Omental fat pad (tissue), 3 donors: ENCODE measurements at regions not wholly inside any gene's neighbourhood (a gene's known extent, or its start where the extent isn't known, plus 50 kb on each side); places are given as distances from the start of the nearest gene placed in this dataset.
"Not testable (repeated sequence)": the region's sequence is repeated elsewhere in the genome, so short reads cannot be mapped to it uniquely, and the experiment has no call there.

ENCODE experiments used
- ATAC-seq: fragments of 150-250 bp; one replicate; pipeline ENCODE4 v1.9.1; 2016; ENCODE audit warnings: mild to moderate bottlenecking, moderate library complexity; ENCODE audit not compliant: low FRiP score
- DNase-seq: peaks from one replicate; pipeline ENCODE4 v3.0.0-alpha.2; 2019; ENCODE audit warnings: low spot score
- CTCF ChIP-seq, 3 donors: fragments of 450-650 bp; IDR thresholded peaks; one replicate each; pipeline ENCODE4 v1.5.1; 2016 to 2017; ENCODE audit warnings: antibody characterized with exemption in 3 of 3, mild to moderate bottlenecking in 3 of 3, moderate library complexity in 2 of 3

GRCh38 chr13:90640976-90641375 is 706.5 kb upstream of the MIR17HG start:
- ATAC-seq, result no peak

GRCh38 chr13:90641884-90642283 is 705.6 kb upstream of the MIR17HG start:
- DNase-seq (no peak), ATAC-seq (no peak)
- no peak for TF ChIP-seq CTCF (IDR thresholded peaks at IDR 0.05)

More at GRCh38 chr13:90640976-90641375, 706.5 kb upstream of the MIR17HG start:
- DNase-seq, result no peak
- TF ChIP-seq CTCF (IDR thresholded peaks at IDR 0.05), result no peak

GRCh38 chr13:90645582-90645981 is 701.9 kb upstream of the MIR17HG start:
- DNase-seq (no peak), ATAC-seq (no peak)
- no peak for TF ChIP-seq CTCF (IDR thresholded peaks at IDR 0.05)

GRCh38 chr13:90648497-90648896 is 699.0 kb upstream of the MIR17HG start:
- DNase-seq (no peak), ATAC-seq (no peak)
- TF ChIP-seq CTCF (IDR thresholded peaks at IDR 0.05), result no peak

- no peak for TF ChIP-seq CTCF (IDR thresholded peaks at IDR 0.05)
- ATAC-seq, result no peak
- no peak for DNase-seq
Measured at GRCh38 chr13:90652036-90652435, 695.5 kb upstream of the MIR17HG start.

GRCh38 chr13:90654970-90655369 is 692.5 kb upstream of the MIR17HG start:
- no peak for TF ChIP-seq CTCF (IDR thresholded peaks at IDR 0.05)
- no peak for ATAC-seq

GRCh38 chr13:90664200-90664599 is 683.3 kb upstream of the MIR17HG start:
- DNase-seq, ATAC-seq: not testable (repeated sequence)

More at GRCh38 chr13:90654970-90655369, 692.5 kb upstream of the MIR17HG start:
- DNase-seq, result no peak

GRCh38 chr13:90673746-90674145 is 673.7 kb upstream of the MIR17HG start:
- TF ChIP-seq CTCF (IDR thresholded peaks at IDR 0.05), result no peak
- no peak for ATAC-seq
- DNase-seq, result no peak
